ENCODE measurements at regions not wholly inside any gene's neighbourhood (a gene's known extent, or its start where the extent isn't known, plus 50 kb on each side); places are given as distances from the start of the nearest gene placed in this dataset.

DNA sequence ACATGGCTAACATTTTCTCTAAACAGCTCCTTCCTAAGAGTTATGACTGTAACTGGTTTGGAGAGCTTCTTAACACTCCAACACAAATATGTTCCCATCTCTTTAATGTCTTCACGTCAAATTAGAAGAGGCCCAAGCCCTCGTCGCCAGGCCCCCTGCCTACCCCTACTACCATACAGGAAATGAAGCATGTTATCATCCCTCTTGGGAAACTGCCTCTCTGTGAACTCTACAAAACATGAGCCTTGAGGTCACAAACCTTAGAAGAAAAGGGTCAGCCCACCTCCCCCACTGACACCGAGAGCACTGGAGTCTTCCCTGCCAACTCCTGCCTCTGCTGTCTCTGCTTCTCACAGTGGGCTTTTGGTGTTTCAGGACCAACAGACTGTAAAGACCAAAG, 243.1 kb upstream of the STT3B start:
- Histone ChIP-seq H3K36me3 (no peaks in the 10 kb centered on the region), H3K27ac (no peak overlapping the region), H3K4me3 (no peak overlapping the region), H3K4me1 (no peaks in the 10 kb centered on the region), H3K9me3 (no peaks in the 10 kb centered on the region), H3K27me3 (no peaks in the 10 kb centered on the region)
- ATAC-seq, result no peak
- intact Hi-C loops (cut with DNase I), result no loop called here
- TF ChIP-seq CTCF (IDR thresholded peaks at IDR 0.05), result no peak
- no peak for DNase-seq

DNA sequence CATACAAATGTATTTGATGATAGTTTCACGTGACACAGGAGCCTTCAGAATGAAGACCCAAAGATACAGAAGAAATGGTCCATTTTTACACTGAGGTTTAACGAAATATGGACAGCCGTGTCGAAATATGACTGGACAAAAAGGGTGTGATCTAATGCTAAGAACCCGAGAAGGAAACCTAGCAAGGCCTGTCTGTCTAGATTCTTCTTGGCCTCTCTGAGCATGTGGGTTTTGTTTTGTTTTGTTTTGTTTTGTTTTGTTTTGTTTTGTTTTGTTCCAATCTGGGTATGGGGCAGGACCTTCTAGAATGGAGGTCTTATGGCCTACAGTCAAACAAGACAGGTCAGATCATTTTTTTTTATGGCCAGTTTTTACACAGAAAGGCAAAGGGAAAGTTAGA, 242.7 kb upstream of the STT3B start:
- Histone ChIP-seq H3K4me1 (no peaks in the 10 kb centered on the region), H3K4me3 (no peak overlapping the region), H3K9me3 (no peaks in the 10 kb centered on the region), H3K27me3 (no peaks in the 10 kb centered on the region), H3K36me3 (no peaks in the 10 kb centered on the region), H3K27ac (no peak overlapping the region)
- DNase-seq (no peak), ATAC-seq (no peak)
- intact Hi-C loops (cut with DNase I), result no loop called here
- TF ChIP-seq CTCF (IDR thresholded peaks at IDR 0.05), result no peak

- no peak for DNase-seq
- Histone ChIP-seq H3K27ac (no peak overlapping the region), H3K4me3 (no peak overlapping the region), H3K36me3 (no peaks in the 10 kb centered on the region), H3K9me3 (no peaks in the 10 kb centered on the region), H3K4me1 (no peaks in the 10 kb centered on the region), H3K27me3 (no peaks in the 10 kb centered on the region)
- no peak for TF ChIP-seq CTCF (IDR thresholded peaks at IDR 0.05)
- no peak for ATAC-seq
- intact Hi-C loops (cut with DNase I), result no loop called here
Measured at GRCh38 chr3:31291818-31292217, 240.9 kb upstream of the STT3B start.

GRCh38 chr3:31294430-31295149, 238.1 kb upstream of the STT3B start:
- intact Hi-C loops (cut with DNase I), result no loop called here
- no peaks in the 10 kb centered on the region for H3K27me3 ChIP-seq
- no peaks in the 10 kb centered on the region for H3K9me3 ChIP-seq
- H3K4me3 ChIP-seq, result no peak overlapping the region
- H3K36me3 ChIP-seq, result no peaks in the 10 kb centered on the region
- H3K4me1 ChIP-seq, result no peaks in the 10 kb centered on the region
- TF ChIP-seq CTCF (IDR thresholded peaks at IDR 0.05), result no peak
- H3K27ac ChIP-seq, result no peak overlapping the region
- DNase-seq (no peak), ATAC-seq (no peak)

DNA sequence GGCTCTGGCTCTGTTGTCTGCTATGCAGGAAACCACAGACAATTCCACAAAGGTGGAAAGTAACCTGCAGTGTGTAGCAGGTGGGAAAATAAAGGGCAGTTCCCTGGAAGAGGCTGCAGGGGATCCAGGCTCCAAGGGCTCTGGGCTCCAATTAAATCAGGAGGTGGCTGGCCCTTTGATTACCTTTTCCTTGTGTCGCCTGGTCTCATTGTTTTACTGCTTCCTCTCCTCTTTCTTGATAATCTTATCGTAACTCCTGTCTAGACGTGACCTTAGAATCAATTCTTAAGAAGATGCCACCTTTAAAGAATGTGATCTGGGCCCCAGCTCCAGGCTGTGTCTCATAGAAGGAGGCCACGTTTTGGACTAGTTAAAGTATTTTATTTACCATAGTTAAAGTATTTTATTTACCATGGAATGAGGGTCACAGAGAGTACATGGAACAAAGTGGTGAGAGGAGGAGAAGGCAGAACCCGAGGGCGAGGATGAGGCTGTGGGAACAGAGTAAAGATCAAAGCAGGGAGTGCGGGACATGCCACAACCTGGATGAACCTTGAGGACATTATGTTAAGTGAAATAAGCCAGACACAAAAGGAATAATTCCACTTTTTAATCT, 237.5 kb upstream of the STT3B start:
- no peak for DNase-seq
- Histone ChIP-seq H3K27me3 (no peaks in the 10 kb centered on the region), H3K36me3 (no peaks in the 10 kb centered on the region), H3K27ac (no peak overlapping the region), H3K4me1 (peaks cover 3% of the 10 kb centered on the region), H3K9me3 (no peaks in the 10 kb centered on the region), H3K4me3 (no peak overlapping the region)
- intact Hi-C loops (cut with DNase I), result no loop called here
- ATAC-seq, result no peak
- no peak for TF ChIP-seq CTCF (IDR thresholded peaks at IDR 0.05)
